Spleen (tissue), 7 donors: ENCODE measurements at regions not wholly inside any gene's neighbourhood (a gene's known extent, or its start where the extent isn't known, plus 50 kb on each side); places are given as distances from the start of the nearest gene placed in this dataset.

Source experiments
- POLR2AphosphoS5 ChIP-seq, 3 donors: sonication (generic); formaldehyde crosslinking; IDR thresholded peaks; one replicate each; pipeline ENCODE4 v1.5.1; 2017; ENCODE audit warnings: antibody characterized with exemption in 3 of 3
- TF ChIP-seq, protein P1 (sequence below), 11 experiments: fragments of 200-600 bp in 7 of 11; fragments of 450-650 bp in 4 of 11; sonication (generic) in 4 of 11; IDR thresholded peaks in 8 of 11; conservative IDR thresholded peaks in 3 of 11; 1 replicate in 7 of 11; 2 replicates in 4 of 11; pipeline versions ENCODE4 v1.4.0 to v1.8.0; 2016 to 2021; ENCODE audit warnings: antibody characterized with exemption in 11 of 11, inconsistent platforms in 4 of 11, mild to moderate bottlenecking in 1 of 11
- donor health status: DM: no; HTN: no; CAD: no; lungs with moderate emphysema.
- donor health status: DM: no; HTN: no; CAD: no.
- donor health status: DM: no; HTN: no; CAD: no.

DNA sequence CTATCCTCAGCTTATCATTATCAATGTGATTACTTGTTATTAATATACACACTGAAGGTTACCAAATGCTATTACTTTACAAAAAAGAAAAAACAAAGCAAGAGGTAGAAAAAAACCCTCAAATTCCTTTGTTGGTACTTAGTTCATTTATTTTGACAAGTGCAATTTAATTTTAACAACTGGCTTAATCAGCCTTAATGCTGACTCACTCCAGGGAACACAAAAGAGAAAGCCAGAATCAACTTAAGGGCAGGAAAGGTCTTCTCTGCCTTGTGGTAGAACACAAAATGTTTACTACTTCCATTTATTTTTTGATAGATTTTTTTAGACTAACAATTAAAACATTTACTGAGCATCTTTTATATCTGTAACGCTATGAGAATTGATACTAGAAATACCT is 417.1 kb downstream of the PCDH17 start:
- TF ChIP-seq, protein P1, sequence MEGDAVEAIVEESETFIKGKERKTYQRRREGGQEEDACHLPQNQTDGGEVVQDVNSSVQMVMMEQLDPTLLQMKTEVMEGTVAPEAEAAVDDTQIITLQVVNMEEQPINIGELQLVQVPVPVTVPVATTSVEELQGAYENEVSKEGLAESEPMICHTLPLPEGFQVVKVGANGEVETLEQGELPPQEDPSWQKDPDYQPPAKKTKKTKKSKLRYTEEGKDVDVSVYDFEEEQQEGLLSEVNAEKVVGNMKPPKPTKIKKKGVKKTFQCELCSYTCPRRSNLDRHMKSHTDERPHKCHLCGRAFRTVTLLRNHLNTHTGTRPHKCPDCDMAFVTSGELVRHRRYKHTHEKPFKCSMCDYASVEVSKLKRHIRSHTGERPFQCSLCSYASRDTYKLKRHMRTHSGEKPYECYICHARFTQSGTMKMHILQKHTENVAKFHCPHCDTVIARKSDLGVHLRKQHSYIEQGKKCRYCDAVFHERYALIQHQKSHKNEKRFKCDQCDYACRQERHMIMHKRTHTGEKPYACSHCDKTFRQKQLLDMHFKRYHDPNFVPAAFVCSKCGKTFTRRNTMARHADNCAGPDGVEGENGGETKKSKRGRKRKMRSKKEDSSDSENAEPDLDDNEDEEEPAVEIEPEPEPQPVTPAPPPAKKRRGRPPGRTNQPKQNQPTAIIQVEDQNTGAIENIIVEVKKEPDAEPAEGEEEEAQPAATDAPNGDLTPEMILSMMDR (IDR thresholded peaks at IDR 0.05 in 8 of 11, conservative IDR thresholded peaks at IDR 0.05 in 3 of 11), result no peak
- no peak for TF ChIP-seq POLR2AphosphoS5 (IDR thresholded peaks at IDR 0.05)
